ENCODE measurements at regions not wholly inside any gene's neighbourhood (a gene's known extent, or its start where the extent isn't known, plus 50 kb on each side); places are given as distances from the start of the nearest gene placed in this dataset.

DNA sequence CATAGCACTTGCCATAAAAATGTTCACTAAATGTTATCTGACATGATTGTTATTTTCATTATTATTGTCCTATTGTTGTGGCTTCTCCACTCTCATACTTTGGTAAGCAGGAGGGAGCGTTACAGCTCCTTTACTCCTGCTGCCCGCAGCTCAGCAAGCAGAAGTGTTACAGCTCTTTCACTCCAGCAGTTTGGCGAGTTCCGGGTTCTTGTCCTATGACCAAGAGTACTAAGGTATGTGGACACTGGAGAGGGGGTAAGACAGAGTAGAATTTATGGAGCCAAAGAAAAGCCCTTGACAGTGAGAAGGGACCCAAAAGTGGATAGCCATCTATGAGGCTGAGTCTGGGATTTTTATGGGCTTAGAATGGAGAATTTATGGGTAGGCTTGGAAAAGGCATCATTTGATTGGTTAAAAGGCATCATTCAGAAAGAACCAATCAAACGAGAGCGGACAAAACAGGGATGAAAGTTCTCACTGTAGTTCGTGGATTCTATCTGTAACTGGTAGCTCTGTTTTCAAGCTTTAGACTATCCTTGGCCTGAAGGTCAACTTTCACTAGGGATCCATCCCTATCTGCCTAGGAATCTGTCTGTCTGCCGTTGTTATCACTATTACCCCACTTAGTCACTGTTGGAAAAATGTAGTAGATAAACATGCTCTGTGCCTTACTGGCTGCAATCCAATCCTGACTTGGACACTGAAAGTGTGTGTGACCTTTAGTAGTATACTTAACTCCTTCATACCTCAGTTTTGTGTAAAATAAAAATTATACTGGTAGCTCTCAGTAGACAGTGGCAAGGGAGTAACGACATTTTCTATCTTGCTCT, 545.6 kb upstream of the LCORL start:
- TF ChIP-seq, protein P1, sequence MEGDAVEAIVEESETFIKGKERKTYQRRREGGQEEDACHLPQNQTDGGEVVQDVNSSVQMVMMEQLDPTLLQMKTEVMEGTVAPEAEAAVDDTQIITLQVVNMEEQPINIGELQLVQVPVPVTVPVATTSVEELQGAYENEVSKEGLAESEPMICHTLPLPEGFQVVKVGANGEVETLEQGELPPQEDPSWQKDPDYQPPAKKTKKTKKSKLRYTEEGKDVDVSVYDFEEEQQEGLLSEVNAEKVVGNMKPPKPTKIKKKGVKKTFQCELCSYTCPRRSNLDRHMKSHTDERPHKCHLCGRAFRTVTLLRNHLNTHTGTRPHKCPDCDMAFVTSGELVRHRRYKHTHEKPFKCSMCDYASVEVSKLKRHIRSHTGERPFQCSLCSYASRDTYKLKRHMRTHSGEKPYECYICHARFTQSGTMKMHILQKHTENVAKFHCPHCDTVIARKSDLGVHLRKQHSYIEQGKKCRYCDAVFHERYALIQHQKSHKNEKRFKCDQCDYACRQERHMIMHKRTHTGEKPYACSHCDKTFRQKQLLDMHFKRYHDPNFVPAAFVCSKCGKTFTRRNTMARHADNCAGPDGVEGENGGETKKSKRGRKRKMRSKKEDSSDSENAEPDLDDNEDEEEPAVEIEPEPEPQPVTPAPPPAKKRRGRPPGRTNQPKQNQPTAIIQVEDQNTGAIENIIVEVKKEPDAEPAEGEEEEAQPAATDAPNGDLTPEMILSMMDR (IDR thresholded peaks at IDR 0.05) = no peak
- TF ChIP-seq POLR2A (IDR thresholded peaks at IDR 0.05) = no peak
